ELF-1 (cell line): ENCODE measurements at regions not wholly inside any gene's neighbourhood (a gene's known extent, or its start where the extent isn't known, plus 50 kb on each side); places are given as distances from the start of the nearest gene placed in this dataset.
"Not testable (repeated sequence)": the region's sequence is repeated elsewhere in the genome, so short reads cannot be mapped to it uniquely, and the experiment has no call there.

Source experiments
- DNase-seq: peaks from one replicate; pipeline ENCODE4 v3.0.0-alpha.2; 2016; ENCODE audit warnings: low read depth, low spot score

DNA sequence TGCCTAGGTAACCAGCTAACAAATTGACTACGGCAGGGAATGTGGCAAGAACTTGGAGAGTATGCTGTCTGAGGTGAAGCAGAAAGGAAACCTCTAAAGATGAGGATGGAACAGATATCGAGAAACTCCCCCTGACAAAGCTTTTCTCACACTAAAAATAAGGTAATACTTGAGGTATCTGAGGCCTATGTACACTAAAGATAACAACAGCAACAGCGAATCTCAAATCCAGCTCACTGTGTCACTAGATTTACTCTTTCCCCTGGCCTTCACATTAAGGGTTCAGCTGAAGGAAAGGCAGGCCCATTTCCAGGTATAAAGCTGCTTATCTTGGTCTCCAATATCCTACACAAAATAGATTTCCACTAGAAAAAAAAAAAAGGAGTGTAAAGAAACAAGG is 518.0 kb downstream of the KCNT2 start:
- no peak for DNase-seq

DNA sequence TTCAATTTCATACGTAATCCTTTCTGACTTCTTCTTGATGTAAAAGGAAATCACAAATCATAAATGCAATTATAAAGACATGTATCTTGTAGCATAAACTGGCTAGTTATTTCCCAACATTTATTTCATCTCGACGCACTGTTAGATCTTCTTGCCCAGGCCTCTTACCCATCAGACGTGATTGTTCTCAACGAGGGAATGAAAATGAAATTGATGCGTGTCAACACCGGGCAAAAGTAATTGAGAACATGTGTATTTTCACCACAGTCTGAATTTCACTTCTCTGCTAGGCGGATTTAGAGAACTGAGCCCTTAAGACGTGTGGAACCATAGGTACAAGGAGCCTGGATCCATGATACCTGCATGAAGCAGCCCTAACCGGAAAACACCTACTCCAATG is 519.7 kb downstream of the KCNT2 start:
- no peak for DNase-seq

DNA sequence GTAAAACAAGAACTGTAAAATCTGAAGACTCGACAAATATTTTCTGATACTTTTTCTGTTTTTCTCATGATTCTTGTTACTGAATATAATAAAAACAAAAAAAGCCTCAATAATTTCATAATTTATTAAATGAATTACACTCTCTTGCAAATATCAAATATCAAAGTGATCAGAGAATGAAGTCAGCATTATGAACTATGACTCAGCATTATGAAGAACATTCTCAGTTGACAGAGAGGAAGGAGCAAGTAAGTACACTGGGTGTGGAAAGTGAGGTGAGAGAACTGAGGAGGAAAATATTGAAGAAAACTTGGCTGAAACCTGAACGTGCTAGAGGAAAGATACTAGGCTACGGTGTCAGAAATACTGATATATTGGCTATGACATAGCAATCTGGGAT is 529.5 kb downstream of the KCNT2 start:
- no peak for DNase-seq

DNA sequence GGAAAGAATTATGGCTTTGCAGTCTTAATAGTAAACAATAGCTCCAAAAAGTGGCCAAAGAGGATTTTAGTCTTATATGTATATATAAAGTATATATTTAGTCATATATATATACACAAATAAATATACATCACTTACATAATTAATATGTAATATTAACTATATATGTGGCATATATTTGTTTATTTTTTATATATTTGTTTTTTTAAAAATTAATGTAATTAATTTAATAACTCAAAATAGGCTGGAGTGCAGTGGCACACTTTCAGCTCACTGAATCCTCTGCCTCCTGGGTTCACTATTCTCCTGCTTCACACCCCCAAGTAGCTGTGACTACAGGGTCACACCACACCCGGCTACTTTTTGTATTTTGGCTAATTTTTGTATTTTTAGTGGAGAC is 532.6 kb downstream of the KCNT2 start:
- no peak for DNase-seq

DNA sequence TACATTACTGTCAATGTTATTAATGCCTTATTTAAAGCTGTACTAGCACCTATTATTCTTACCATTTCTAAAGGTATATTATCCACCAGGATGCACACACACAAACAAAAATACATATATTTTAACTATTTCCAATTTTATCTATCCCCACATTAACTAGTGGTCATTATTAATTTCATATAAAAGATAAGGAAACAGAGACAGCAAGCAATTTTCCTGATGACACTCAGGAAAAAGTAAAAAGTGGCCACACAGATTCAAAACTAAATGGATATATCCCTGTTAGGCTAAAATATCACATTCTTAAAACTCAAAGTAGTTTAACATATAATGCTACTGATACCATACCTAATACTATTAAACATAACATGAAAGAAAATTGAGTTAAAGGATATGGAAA is 534.1 kb downstream of the KCNT2 start:
- no peak for DNase-seq

DNA sequence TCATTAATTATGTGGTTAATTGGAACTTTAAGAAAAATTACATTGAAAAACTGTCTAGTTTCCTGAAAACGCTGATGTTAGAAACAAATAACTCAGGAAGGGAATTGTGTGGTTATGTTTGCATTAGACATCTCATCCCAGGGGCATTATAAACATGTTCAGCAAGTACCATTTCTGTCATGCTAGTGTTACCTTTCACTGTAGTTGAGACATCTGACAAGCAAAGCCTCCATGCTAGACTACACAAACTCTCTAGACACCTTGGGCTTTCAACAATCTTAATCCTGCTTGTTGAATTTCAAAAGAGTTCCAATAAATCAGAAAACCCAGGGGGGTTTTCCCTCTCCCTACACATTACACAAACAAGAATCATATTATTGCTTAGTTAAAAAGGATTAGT is 536.8 kb downstream of the KCNT2 start:
- DNase-seq: no peak

DNA sequence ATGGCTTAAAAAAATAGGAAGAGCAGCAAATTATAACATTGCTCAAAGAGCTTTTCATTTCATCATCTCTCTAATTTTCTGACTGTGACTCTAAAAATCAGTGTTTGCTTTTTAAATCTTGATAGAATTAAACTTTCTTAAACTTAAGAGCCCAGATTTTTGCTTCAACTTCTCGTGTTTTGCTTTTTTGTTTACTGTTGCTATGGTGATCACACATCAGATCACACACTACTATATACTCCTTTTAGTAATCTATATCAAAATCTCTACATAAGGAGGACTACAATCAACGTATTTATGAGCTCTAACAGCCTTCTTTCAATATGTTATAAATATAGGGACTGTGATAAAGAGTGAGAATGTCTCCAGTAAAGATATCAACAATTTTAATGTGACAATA is 537.3 kb downstream of the KCNT2 start:
- no peak for DNase-seq

DNA sequence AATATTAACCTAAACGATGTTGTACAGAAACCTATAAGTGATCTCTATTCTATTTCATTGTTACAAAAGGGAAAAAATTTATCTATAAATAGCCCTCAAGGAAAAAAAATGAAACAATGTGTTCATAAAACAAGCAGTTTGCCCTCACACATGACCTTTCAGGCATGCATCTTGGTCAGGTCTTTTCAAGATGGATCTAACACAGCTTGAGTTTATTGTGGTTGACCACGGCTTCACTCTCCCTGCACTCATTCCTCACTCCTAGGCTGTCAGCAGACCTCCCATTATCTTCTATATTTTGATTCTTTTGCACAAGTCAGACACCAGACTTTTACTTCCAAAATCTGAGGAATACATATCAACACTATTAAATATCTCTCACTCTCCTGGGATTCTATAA is 544.3 kb downstream of the KCNT2 start:
- no peak for DNase-seq

DNA sequence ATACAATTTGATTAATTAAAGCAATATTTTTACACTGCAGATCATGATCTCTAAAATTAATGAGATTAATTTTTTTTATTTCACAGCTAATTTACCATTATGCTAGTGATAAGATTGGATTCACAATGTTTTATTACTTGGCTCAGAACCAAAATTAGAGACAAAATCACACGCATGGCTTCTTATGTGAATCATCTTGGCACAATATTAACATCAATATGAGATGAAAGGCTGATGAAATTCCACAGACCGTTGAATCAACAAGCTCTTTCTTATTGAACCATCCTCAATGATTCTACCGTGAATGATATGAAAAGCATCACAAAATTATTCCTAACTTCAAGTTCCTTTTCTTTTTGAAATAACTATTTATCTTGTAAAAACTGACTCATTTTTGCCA is 544.9 kb downstream of the KCNT2 start:
- DNase-seq: no peak

DNA sequence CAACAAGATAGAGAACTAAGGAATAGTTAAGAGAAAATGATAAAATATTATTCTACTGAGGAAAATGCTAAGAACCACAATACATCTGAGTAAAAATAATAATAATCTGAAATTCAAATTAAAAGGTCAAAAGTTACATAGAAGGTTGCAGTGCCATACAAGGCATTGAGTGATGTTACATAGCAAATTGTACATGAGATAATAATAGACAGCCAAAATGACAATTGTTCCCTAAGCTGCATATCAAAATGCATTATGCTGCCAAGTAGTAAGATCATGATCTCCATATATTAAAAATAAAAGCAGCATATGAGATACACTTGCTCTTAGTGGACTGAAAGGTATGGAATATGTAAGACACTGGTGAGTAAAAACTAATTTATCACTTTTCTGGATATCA is 547.7 kb downstream of the KCNT2 start:
- no peak for DNase-seq

DNA sequence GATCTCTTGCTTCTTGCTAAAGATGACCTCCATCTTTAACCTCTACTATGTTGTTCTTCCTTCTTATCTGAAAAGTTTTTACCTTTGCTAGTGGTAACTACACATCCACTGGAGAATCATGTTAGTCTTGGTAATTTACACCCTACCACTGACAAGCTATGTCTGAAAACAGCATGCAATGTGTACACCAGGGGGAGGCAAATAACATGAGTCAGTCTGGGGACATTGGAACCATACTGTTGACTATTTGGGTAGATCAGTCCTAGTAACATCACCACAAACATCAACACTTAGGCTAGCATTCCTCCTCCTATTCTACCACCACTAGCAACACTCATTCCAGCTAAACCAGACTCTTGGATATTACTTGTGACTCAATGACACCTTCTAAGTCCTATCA is 549.0 kb downstream of the KCNT2 start:
- DNase-seq: no peak

DNA sequence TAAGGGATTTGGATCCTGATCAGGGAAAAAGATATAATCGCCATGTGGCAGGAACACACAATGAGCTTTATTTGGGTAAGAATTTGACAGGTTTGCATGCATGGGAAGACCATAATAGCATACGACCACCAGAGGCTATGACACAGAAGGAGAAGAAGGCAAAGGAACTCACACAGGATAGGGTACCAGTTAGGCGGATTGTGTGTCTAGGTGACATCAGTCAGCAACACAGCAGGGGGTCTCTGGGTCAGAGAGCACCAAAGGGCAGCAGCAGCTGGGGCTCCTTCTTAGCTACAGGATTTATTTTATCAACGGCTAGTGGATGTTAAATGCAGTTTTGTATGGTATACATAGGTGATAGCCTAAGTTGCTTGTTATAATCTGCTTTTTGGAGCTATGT is 551.3 kb downstream of the KCNT2 start:
- DNase-seq: peak; percentile 9

DNA sequence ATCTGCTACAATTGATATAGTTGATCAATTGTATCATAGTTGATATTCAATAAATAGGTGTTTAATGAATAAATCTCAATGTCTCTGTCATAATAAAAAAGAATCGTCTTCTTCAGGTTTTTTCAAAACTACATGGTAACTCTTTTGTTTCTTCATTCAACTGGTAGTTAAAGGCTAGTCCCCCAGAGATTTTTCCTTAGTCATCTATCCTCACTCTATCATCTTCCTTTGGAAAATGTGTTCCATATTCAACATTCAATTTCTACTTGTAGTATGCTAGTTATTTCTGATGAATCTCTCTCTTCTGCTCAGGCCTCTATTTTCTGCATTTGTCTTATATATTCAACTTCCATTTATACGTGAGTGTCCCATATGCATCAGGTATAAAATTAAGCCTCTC is 558.8 kb downstream of the KCNT2 start:
- no peak for DNase-seq

DNA sequence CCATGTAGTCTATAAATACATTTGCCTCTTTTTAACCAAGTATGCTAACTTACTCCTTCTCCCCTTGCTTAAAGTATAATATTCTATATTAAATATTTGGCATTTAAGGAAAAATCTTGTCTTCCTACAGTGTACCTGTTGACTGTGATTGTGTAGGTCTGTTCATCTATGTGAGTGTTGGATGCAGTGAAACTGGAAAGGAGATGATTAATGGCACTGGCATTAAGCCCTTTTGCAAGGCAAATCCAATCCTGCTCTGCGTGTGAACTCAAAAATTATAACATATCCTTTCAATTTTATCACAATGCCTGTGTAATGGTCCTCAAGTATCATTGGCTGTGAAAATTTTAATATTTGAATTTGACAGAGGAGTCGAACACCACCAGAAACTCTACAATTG is 565.0 kb downstream of the KCNT2 start:
- DNase-seq: no peak

DNA sequence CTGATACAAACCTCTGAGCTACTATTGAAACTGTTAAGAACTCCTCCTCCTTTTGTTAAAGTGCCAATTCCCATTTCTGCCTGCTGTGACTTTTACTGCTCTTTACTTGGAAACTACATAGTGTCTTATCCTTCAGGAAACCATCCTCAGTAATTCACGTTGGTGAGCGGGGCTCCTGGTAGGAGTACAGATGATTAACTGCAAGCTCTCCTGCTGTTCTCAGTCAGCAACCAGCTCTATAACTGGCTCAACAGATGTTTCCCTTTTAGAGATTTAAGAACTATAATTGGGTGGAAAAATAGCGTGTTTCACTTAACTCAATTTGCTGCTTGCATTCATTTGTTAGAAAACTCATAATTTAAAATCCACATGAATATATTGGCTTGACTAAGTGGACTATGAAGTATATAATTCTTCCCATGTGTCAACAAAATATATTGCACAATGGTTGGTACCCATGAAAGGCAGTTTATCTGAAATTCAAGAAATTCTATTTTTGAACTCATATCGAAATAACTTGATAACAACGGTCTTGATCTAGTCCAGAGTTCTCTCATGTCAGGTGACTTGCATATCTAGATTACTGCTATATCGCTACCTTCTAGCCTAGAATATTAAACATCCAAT is 574.0 kb downstream of the KCNT2 start:
- peak; percentile 13 for DNase-seq

DNA sequence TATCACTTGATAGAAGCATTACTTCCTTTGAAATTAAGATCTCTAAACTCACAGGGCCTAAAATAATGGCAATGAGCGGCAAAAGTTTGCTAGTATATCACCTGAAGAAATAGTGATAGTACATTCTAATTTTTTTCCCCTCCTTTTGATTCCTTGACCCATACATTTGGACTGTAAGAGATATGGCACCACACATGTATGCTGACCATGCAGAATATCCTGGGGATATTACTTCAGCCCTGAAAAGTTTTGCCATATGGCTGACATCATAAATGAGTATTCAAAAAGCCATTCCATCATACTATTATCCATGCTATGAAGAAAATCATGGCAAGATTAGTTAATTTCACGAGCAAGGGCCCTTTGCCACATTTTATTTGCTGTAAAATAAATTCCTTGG is 576.9 kb downstream of the KCNT2 start:
- DNase-seq: not testable (repeated sequence)

DNA sequence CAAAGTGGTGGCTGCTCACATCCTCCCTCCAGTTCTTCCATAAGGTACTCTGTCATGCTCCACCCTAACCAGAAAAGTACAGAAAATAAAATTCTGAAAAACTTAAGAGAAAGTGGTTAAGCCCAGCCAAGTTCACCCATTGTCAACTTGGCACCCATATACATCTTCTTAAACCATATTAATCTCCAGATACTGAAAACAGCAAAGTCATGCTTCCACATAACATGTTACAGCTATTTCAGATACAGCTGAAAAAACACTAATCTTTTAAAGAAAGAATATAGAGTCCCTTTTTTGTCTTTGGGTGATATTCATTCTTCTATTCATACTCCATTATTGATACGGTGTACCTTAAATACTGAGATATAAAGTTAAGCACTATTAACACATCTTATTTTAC is 577.8 kb downstream of the KCNT2 start:
- DNase-seq: no peak

DNA sequence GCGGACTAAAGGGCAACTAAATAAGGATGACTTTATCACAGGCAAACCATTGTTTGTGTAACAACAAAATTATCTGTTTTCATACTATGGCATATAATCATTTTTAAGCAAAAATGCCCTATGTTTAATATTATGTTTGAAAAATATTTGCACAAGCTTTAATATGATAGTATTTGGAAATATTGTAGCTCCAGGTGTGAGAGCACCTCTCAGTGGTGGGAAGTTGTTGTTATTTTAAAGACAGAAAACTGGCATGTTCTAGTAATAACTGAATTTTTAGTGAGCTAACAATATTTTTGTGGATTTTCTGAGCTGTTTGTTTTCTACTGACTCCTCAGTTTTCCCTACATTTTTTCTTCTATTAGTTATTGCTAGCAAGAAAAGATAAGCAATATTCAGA is 578.8 kb downstream of the KCNT2 start:
- no peak for DNase-seq

DNA sequence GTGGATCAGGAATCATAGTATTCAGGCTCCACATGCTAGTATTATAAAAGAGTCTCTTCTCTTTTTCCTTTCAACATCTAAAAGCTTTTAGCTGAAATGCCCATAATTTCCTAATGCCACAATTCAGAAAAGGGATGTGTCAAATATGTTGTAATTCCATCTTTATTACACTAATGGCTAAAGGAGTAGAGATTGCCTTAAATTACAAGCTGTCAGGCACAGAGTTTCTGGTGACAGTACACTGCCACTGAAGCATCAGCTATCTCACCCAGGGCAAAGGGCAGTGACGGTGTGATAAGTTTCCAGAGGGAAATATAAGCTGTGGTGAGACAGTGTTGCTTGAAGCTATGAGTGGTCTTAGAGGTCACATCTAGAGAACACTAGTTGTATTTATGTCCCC is 581.1 kb downstream of the KCNT2 start:
- DNase-seq: no peak

DNA sequence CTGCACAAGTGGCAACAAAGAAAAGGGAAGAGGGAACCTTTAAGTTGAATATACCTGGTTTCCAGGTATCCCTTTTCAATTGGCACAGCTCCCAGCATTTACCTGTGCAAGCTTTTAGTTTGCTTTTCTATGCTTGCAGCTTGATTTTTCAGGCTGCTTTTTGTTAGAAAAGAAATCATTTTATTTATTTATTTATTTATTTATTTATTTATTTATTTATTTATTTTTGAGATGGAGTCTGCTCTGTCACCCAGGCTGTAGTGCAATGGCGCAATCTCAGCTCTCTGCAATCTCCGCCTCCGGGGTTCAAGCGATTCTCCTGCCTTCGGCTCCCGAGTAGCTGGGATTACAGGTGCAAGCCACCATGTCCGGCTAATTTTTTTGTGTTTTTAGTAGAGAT is 587.1 kb downstream of the KCNT2 start:
- DNase-seq: not testable (repeated sequence)

DNA sequence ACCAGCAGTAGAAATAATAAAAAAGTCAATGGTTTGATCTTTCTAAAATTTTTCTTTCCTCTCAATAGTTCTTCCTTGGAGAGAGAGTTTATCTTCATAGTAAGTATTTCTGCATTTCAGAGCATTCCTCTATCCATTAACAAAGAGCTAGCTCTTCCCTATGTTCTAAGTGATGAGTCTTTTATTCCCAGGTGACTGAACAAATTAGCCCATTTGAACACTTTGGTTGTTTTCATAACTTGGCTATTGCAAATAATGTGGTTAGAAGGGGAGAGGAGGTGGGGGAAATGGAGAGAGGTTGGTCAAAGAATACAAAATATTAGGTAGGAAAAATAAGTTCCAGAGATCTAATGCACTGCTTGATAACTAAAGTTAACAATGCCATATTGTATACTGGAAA is 598.9 kb downstream of the KCNT2 start:
- no peak for DNase-seq

DNA sequence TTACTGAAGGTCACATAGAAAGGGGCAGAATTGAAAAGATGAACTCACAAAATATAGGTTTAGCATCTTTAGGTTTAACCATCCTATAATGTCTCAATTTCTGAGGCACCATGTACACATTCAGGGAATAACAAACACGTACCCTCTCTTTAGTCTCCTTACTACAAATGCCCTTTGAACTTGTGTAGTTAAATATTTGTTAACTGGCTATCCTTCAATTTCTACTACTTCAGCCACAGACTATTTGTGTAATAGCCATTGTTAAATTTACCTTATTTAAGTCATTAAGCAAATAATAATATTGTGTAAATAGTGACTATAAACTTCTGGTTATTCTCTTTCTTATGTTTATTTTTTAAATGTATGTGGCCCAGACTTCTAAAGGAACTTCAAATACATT is 600.5 kb downstream of the KCNT2 start:
- no peak for DNase-seq

DNA sequence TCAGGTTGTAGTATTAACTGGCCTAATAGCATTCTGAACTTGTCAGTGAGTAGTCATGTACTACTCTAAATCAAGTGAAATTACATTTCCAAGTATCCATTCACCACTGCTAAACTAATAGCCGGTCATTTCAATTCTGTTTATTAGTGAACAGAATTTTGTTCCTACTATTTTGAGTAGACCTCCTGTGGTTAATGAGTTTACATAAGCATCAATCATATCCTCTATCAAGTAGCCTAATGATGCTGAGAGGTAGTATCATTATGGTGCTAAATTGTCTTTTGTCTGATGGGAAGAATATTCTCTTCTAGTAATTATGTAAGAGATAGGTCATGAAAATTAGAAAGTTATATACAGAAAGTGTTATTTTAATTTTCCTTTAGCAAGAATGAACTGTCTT is 602.8 kb downstream of the KCNT2 start:
- no peak for DNase-seq

DNA sequence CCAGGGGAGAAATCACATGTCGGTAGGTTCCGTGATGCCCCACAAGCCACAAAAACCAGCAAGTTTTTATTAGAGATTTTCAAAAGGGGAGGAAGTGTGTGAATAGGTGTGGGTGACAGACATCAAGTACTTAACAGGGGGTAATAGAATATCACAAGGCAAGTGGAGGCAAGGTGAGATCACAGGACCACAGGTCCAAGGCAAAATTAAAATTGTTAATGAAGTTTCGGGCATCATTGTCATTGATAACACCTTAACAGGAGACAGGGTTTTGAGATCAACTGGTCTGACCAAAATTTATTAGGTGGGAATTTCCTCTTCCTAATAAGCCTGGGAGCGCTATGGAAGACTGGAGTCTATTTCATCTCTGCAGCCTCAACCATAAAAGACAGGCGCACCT is 603.9 kb downstream of the KCNT2 start:
- DNase-seq: not testable (repeated sequence)

DNA sequence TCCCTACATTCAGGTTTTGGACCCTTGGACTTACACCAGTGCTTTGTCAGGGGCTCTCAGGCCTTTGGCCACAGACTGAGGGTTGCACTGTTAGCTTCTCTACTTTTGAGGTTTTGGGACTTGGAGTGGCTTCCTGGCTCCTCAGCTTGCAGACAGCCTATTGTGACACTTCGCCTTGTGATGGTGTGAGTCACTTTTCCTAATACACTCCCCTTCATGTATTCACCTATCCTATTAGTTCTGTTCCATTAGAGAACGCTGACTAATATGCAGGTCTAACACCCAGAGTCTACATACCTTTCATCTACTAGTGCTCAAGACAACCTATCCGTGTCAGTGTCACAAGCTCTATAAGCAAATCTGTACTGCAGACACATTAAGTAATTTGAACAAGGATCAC is 605.3 kb downstream of the KCNT2 start:
- DNase-seq: no peak
